CD4-positive, alpha-beta memory T cell (primary cell): ENCODE measurements at regions not wholly inside any gene's neighbourhood (a gene's known extent, or its start where the extent isn't known, plus 50 kb on each side); places are given as distances from the start of the nearest gene placed in this dataset.
A peak's percentile ranks its signal among the peaks of the same experiment; 100 is the strongest.
"Not testable (repeated sequence)": the region's sequence is repeated elsewhere in the genome, so short reads cannot be mapped to it uniquely, and the experiment has no call there.

Source experiments
- CTCF ChIA-PET: fragments of 350-600 bp; sonication (Branson Sonifier 250); formaldehyde crosslinking; loops from one replicate; lab custom pipeline; 2021; ENCODE audit warnings: inconsistent platforms; ENCODE audit not compliant: partially characterized antibody; lab: Charles Lee
- POLR2A ChIA-PET: fragments of 350-600 bp; sonication (Branson Sonifier 250); formaldehyde crosslinking; loops from one replicate; lab custom pipeline; 2021; ENCODE audit not compliant: partially characterized antibody; lab: Charles Lee
- DNase-seq, 5 donors: peaks; one replicate each; pipeline versions ENCODE4 v3.0.0 to v3.0.0-alpha.2; 2020 to 2022; ENCODE audit warnings: mixed read lengths in 1 of 5
- H3K27ac ChIP-seq: one replicate; pipeline ENCODE4 v1.7.0; 2013; ENCODE audit warnings: low read depth, low read length
- H3K27me3 ChIP-seq: 2 replicates; pipeline ENCODE4 v1.7.0; 2013; ENCODE audit warnings: mild to moderate bottlenecking, low read length, moderate library complexity; ENCODE audit not compliant: insufficient read depth
- H3K36me3 ChIP-seq: 2 replicates; pipeline ENCODE4 v1.7.0; 2013; ENCODE audit warnings: mild to moderate bottlenecking, low read length, moderate library complexity; ENCODE audit not compliant: insufficient read depth
- H3K4me1 ChIP-seq: 2 replicates; pipeline ENCODE4 v1.7.0; 2013; ENCODE audit warnings: mild to moderate bottlenecking, low read length, moderate library complexity; ENCODE audit not compliant: insufficient read depth
- H3K4me3 ChIP-seq, 2 donors: one replicate each; pipeline ENCODE4 v1.7.0; 2013; ENCODE audit warnings: low read length in 2 of 2, mild to moderate bottlenecking in 1 of 2
- H3K9me3 ChIP-seq, 2 donors: one replicate each; pipeline ENCODE4 v1.7.0; 2013; ENCODE audit warnings: low read length in 2 of 2, control low read depth in 1 of 2; ENCODE audit not compliant: control insufficient read depth in 1 of 2
- H3K27ac Mint-ChIP-seq, 7 donors: one replicate each; pipeline ENCODE4 v1.8.0; 2020 to 2021; ENCODE audit warnings: mixed read lengths in 7 of 7, mild to moderate bottlenecking in 6 of 7, inconsistent platforms in 3 of 7, moderate library complexity in 3 of 7
- H3K27me3 Mint-ChIP-seq, 2 donors: one replicate each; pipeline ENCODE4 v1.8.0; 2020 to 2021; ENCODE audit warnings: mixed read lengths in 2 of 2
- H3K36me3 Mint-ChIP-seq, 2 donors: one replicate each; pipeline ENCODE4 v1.8.0; 2020 to 2021; ENCODE audit warnings: mixed read lengths in 2 of 2, inconsistent platforms in 1 of 2, mild to moderate bottlenecking in 1 of 2
- H3K4me1 Mint-ChIP-seq, 4 donors: one replicate each; pipeline ENCODE4 v1.8.0; 2020 to 2021; ENCODE audit warnings: mixed read lengths in 4 of 4, mild to moderate bottlenecking in 1 of 4
- H3K4me3 Mint-ChIP-seq, 8 donors: one replicate each; pipeline ENCODE4 v1.8.0; 2020 to 2021; ENCODE audit warnings: mixed read lengths in 8 of 8, mild to moderate bottlenecking in 7 of 8, moderate library complexity in 6 of 8, inconsistent platforms in 3 of 8
- H3K9me3 Mint-ChIP-seq, 8 donors: one replicate each; pipeline ENCODE4 v1.8.0; 2020 to 2021; ENCODE audit warnings: mixed read lengths in 8 of 8, mild to moderate bottlenecking in 5 of 8, inconsistent platforms in 3 of 8, moderate library complexity in 1 of 8
- intact Hi-C: fragments of 100-400 bp; cut with micrococcal nuclease; formaldehyde crosslinking; loops from one replicate; pipeline ENCODE4 v1.15.1; 2023

DNA sequence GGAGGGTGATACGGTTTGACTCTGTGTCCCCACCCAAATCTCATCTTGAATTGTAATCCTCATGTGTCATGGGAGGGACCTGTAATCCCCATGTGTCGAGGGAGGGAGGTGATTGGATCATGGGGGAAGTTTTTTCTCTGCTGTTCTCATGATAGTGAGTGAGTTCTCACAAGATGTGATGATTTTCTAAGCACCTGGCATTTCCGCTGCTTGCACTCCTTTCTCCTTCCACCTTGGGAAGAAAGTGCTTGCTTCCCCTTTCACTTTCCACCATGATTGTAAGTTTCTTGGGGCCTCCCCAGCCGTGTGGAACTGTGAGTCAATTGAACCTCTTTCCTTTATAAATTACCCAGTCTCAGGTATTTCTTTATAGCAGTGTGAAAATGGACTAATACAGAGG lies 932.6 kb upstream of the LRATD1 start:
- H3K36me3 Mint-ChIP-seq, H3K36me3 ChIP-seq, H3K4me1 Mint-ChIP-seq, H3K9me3 ChIP-seq, H3K27ac ChIP-seq, H3K27me3 Mint-ChIP-seq, CTCF ChIA-PET, H3K27ac Mint-ChIP-seq, H3K4me3 ChIP-seq, H3K9me3 Mint-ChIP-seq, DNase-seq, POLR2A ChIA-PET, intact Hi-C loops, H3K27me3 ChIP-seq, H3K4me3 Mint-ChIP-seq, H3K4me1 ChIP-seq: not testable (repeated sequence)

GRCh38 chr2:13711154-13711553 lies 921.4 kb upstream of the LRATD1 start:
- no peaks in the 10 kb centered on the region for H3K36me3 Mint-ChIP-seq
- H3K4me3 ChIP-seq = no peak overlapping the region
- H3K4me1 ChIP-seq = no peaks in the 10 kb centered on the region
- no peaks in the 10 kb centered on the region for H3K4me1 Mint-ChIP-seq
- POLR2A ChIA-PET = no interaction called here
- H3K27me3 ChIP-seq = no peaks in the 10 kb centered on the region
- H3K27me3 Mint-ChIP-seq = no peaks in the 10 kb centered on the region
- DNase-seq = no peak
- CTCF ChIA-PET = no interaction called here
- no peak overlapping the region for H3K27ac ChIP-seq
- no peak overlapping the region for H3K27ac Mint-ChIP-seq
- intact Hi-C loops = no loop called here
- no peak overlapping the region for H3K4me3 Mint-ChIP-seq
- no peaks in the 10 kb centered on the region for H3K36me3 ChIP-seq
- no peaks in the 10 kb centered on the region for H3K9me3 ChIP-seq
- peaks cover 0 to 15% (median 1%) of the 10 kb centered on the region in 8 donors for H3K9me3 Mint-ChIP-seq

DNA sequence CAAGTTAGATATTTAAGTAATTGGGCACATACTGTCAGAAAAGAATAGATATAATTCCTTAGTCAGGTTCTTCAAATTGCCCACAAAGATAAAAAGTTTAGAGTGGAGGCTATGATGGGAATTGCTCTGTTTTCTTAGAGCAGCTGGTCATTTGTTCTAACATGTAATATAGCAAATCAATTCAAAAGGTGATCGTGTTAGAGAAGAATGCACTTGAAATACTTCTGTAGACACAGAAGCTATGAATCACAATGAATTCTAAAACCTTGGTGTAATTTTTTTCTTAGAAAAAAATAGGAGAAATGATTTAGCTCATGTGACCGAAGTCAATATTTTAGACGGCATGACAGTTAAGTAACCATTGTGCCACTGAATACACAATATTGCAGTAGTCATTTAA lies 918.1 kb upstream of the LRATD1 start:
- H3K4me1 Mint-ChIP-seq = no peaks in the 10 kb centered on the region
- H3K9me3 ChIP-seq = no peaks in the 10 kb centered on the region
- no peaks in the 10 kb centered on the region for H3K36me3 Mint-ChIP-seq
- POLR2A ChIA-PET = no interaction called here
- no peaks in the 10 kb centered on the region for H3K27me3 ChIP-seq
- H3K27ac ChIP-seq = no peak overlapping the region
- H3K9me3 Mint-ChIP-seq = peaks cover 0 to 9% (median 0%) of the 10 kb centered on the region in 8 donors
- intact Hi-C loops = no loop called here
- DNase-seq = no peak
- CTCF ChIA-PET = no interaction called here
- H3K4me3 Mint-ChIP-seq = no peak overlapping the region
- no peak overlapping the region for H3K4me3 ChIP-seq
- H3K27ac Mint-ChIP-seq = no peak overlapping the region
- H3K4me1 ChIP-seq = no peaks in the 10 kb centered on the region
- no peaks in the 10 kb centered on the region for H3K27me3 Mint-ChIP-seq
- H3K36me3 ChIP-seq = no peaks in the 10 kb centered on the region

DNA sequence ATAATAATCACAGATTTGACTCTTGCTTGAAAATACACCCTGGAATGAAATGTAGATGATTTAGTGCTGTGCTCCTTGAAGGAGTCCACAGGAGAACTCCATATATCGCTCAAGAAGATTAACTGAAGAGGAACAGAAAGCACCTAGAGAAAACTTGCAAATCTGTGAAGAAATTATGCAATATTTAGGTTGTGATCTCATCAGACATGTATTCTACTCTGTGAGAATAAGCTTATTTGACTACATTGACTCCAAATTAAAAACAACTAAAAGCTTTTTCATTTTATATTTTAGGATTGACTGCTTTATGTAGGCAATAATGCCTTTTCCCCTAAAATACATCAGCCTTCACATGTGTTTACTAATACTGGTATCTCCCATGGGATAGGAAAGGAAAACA lies 906.6 kb upstream of the LRATD1 start:
- H3K36me3 Mint-ChIP-seq = no peaks in the 10 kb centered on the region
- ChIA-PET POLR2A (no interaction called here), CTCF (no interaction called here)
- H3K27me3 Mint-ChIP-seq = no peaks in the 10 kb centered on the region
- intact Hi-C loops = no loop called here
- peaks cover 0 to 19% (median 8%) of the 10 kb centered on the region in 8 donors for H3K9me3 Mint-ChIP-seq
- Histone ChIP-seq H3K27me3 (no peaks in the 10 kb centered on the region), H3K36me3 (no peaks in the 10 kb centered on the region), H3K9me3 (no peaks in the 10 kb centered on the region), H3K4me3 (no peak overlapping the region), H3K4me1 (no peaks in the 10 kb centered on the region), H3K27ac (no peak overlapping the region)
- H3K27ac Mint-ChIP-seq = no peak overlapping the region
- no peak overlapping the region for H3K4me3 Mint-ChIP-seq
- H3K4me1 Mint-ChIP-seq = no peaks in the 10 kb centered on the region
- no peak for DNase-seq

GRCh38 chr2:13745330-13745729 lies 887.2 kb upstream of the LRATD1 start:
- Mint-ChIP-seq H3K4me3 (no peak overlapping the region), H3K27me3 (no peaks in the 10 kb centered on the region), H3K4me1 (no peaks in the 10 kb centered on the region), H3K36me3 (no peaks in the 10 kb centered on the region), H3K27ac (no peak overlapping the region), H3K9me3 (peaks cover 11 to 39% (median 16%) of the 10 kb centered on the region in 8 donors)
- H3K36me3 ChIP-seq = no peaks in the 10 kb centered on the region
- ChIA-PET POLR2A (no interaction called here), CTCF (no interaction called here)
- peak in 1 of 5 donors; percentile 25 for DNase-seq
- intact Hi-C loops = no loop called here
- H3K27me3 ChIP-seq = no peaks in the 10 kb centered on the region
- H3K27ac ChIP-seq = no peak overlapping the region
- H3K4me1 ChIP-seq = no peaks in the 10 kb centered on the region
- H3K9me3 ChIP-seq = no peaks in the 10 kb centered on the region
- no peak overlapping the region for H3K4me3 ChIP-seq

DNA sequence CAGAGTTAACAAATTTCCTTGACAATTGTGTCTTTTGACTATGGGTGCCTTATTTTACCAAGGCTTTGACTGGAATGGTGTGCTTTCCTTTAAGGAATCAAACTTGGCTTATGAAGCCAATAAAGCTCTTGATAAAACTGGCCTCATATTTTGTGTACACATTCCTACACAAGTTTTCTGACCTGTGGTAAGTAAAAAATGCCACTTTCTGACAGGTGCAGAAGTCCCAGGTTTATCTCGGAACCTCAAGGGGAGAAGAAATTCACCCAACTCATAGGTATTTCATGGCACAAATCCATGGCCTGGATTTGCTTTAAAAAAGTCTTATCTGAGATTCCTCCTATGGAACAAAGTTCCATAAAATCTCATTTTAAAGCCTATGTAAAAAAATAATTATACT lies 880.6 kb upstream of the LRATD1 start:
- no peaks in the 10 kb centered on the region for H3K36me3 Mint-ChIP-seq
- ChIA-PET POLR2A (no interaction called here), CTCF (no interaction called here)
- Histone ChIP-seq H3K4me1 (no peaks in the 10 kb centered on the region), H3K9me3 (no peaks in the 10 kb centered on the region), H3K36me3 (no peaks in the 10 kb centered on the region), H3K27me3 (no peaks in the 10 kb centered on the region), H3K27ac (no peak overlapping the region), H3K4me3 (no peak overlapping the region)
- H3K9me3 Mint-ChIP-seq = peaks cover 0 to 17% (median 12%) of the 10 kb centered on the region in 8 donors
- no peak overlapping the region for H3K4me3 Mint-ChIP-seq
- no peaks in the 10 kb centered on the region for H3K4me1 Mint-ChIP-seq
- no peak overlapping the region for H3K27ac Mint-ChIP-seq
- DNase-seq = no peak
- H3K27me3 Mint-ChIP-seq = no peaks in the 10 kb centered on the region
- intact Hi-C loops = no loop called here

DNA sequence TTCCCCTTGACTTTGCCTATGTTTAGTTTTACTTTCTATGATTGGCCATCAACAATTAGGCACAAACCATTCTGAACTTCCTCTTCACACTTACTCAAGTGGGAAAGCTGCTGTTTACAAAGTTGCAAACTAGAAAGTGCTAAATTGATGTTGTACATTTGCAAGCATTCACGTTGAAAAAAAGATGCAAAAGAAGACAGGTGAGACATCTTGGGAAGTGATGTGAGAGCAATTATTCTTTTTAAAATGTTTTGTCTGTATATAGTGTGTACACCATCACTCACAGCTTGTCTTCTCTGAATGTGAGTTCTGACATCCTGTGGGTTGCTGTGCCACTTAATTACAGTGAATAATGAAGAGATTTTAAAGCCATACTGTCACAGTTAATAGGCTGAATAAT lies 874.1 kb upstream of the LRATD1 start:
- POLR2A ChIA-PET = no interaction called here
- Mint-ChIP-seq H3K36me3 (no peaks in the 10 kb centered on the region), H3K27ac (no peak overlapping the region), H3K4me3 (no peak overlapping the region), H3K9me3 (peaks cover 2 to 27% (median 4%) of the 10 kb centered on the region in 8 donors), H3K27me3 (no peaks in the 10 kb centered on the region), H3K4me1 (no peaks in the 10 kb centered on the region)
- intact Hi-C loops = no loop called here
- H3K27ac ChIP-seq = no peak overlapping the region
- CTCF ChIA-PET = no interaction called here
- H3K9me3 ChIP-seq = no peaks in the 10 kb centered on the region
- DNase-seq = no peak
- H3K36me3 ChIP-seq = no peaks in the 10 kb centered on the region
- H3K27me3 ChIP-seq = no peaks in the 10 kb centered on the region
- H3K4me3 ChIP-seq = no peak overlapping the region
- H3K4me1 ChIP-seq = no peaks in the 10 kb centered on the region

DNA sequence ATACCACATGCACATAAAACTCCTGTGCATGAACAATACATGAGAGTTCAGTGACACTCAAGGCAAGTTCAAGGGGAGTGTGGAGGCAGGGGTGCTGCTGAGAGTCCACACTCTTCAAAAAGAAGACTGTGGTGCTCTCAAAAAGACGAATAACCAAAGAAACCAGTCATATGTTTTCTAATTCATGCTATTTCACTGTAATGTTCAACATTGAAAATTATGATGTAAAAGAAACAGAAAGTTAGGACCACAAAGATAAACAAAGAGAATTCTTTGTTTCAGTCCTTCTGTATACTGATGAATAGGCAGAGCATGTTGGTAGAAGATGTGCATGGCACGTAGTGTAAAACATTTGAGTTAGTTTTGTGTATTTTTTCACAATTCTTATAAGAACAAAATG lies 864.2 kb upstream of the LRATD1 start:
- Mint-ChIP-seq H3K36me3 (no peaks in the 10 kb centered on the region), H3K27ac (no peak overlapping the region)

More for the DNA sequence above, 864.2 kb upstream of the LRATD1 start:
- no peak overlapping the region for H3K4me3 ChIP-seq
- Mint-ChIP-seq H3K9me3 (peaks cover 0 to 6% (median under 1%) of the 10 kb centered on the region in 8 donors), H3K27me3 (no peaks in the 10 kb centered on the region), H3K4me1 (no peaks in the 10 kb centered on the region), H3K4me3 (no peak overlapping the region)
- intact Hi-C loops = no loop called here
- POLR2A ChIA-PET = no interaction called here
- H3K27me3 ChIP-seq = no peaks in the 10 kb centered on the region
- CTCF ChIA-PET = no interaction called here
- H3K9me3 ChIP-seq = peaks cover 0 to 2% of the 10 kb centered on the region in 2 donors
- no peaks in the 10 kb centered on the region for H3K36me3 ChIP-seq
- H3K27ac ChIP-seq = no peak overlapping the region
- H3K4me1 ChIP-seq = no peaks in the 10 kb centered on the region
- no peak for DNase-seq
